GM21528 (cell line): ENCODE measurements at regions not wholly inside any gene's neighbourhood (a gene's known extent, or its start where the extent isn't known, plus 50 kb on each side); places are given as distances from the start of the nearest gene placed in this dataset.
"Not testable (repeated sequence)": the region's sequence is repeated elsewhere in the genome, so short reads cannot be mapped to it uniquely, and the experiment has no call there.

Experiments used
- ATAC-seq: cut with Tn5 transposase; IDR thresholded peaks from one replicate; pipeline ENCODE4 v1.9.1; 2021; ENCODE audit warnings: mild to moderate bottlenecking, moderate library complexity; ENCODE audit not compliant: unreplicated experiment, low FRiP score

DNA sequence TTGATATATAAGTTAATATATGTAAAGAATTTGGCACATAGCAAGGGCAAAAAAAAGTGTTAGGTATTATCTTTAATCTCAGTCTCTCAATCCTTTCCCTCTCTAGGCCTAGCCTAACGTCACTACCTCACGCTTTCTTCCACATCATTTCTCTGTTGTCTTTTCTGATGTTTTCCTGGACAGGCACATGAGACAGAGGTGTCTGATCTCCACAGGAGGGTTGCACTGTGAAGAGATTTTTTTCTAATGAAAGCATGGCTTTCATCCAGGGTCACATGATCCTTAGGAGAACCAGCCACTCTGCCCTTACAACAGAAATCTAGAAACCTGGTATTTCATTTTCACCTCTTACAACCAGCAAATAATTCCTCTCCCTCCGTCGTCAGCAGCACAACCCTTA lies 1268.3 kb downstream of the XPNPEP1 start:
- ATAC-seq = no peak

DNA sequence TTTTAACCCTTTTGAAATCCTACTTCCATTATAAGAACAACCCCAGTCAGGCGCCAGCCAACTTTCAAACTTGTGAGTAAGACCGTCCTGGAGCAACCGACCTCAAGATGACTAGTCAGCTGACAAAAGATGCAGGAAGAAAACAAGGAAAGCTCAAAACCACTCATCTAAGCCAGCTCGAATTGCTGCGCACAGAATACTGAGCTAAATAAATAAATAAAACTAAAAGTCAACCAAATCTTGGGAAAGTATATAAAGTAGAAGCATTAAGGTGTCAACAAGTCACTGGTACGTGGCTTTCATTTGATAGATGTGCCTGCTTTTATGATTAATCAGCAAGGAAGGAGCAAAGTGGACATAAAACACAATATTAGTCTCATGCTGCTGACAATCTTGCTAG lies 1269.8 kb downstream of the XPNPEP1 start:
- ATAC-seq = no peak

DNA sequence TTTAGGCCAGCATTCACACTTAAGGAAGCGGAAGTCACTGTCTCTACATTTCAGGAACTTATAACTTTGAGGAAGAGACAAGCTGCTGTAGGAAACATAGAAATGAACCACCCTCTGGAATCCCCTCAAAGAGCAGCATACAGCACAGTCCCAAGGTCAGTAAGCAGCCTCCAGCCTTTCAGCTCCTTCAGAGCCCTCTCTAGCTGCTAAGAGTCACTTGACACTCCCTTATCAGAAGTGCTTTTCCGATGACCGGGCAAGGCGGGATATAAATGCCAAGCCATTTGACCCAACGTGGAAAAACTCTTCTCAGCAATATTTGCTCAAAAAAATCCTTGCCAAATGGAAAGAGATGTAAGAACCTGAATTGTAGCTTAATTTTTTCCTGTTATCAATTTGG lies 1284.3 kb downstream of the XPNPEP1 start:
- ATAC-seq = no peak

DNA sequence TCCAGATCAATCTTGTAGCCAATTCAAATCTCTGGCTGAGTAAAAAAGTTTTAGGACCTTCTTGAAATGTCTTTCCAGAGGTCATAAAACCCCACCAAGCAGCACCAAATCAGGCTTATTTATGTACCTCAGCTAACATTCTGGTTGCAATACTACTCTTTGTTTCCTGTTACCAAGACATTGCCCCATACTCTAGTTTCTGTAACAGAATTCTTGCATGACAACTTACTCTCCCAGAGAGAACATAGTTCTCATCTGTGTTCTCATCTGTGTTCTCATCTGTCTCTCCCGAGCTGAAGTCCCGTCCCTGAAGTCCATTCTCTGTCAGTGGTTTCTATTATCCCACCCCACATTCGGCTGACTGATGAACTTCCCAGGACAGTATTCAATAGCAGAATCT lies 1285.1 kb downstream of the XPNPEP1 start:
- no peak for ATAC-seq

DNA sequence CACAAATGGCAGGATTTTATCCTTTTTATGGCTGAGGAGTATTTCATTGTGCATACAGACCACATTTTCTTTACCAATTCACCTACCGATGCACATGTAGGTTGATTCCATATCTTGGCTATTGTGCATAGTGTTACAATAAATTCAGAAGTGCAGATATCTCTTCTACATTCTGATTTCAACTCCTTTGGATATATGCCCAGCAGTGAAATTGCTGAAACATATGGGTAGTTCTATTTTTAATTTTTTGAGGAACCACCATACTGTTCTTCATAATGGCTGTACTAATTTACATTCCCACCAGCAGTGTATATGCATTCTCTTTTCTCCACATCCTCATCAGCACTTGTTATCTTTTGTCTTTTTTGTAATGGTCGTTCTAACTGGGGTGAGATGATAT lies 1290.3 kb downstream of the XPNPEP1 start:
- ATAC-seq = no peak

DNA sequence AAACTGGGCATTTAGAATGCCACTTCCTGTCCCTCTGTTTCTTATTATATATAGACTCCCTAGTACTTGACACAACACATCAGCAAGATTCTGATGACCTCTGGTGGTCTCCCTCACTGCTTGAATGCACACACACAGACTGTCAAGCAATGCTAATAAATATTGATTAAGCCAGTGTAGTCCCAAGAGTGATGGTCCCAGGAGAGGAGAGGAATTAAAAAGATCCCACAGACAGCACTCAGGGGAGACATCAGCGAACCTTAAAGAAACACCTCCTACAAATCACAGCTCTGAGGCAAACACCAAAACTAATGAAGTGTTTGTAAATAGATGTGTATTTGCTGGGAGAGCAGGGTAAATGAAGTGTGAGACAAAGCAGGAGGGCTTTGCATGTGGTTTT lies 1291.2 kb downstream of the XPNPEP1 start:
- peak; percentile 35 for ATAC-seq

DNA sequence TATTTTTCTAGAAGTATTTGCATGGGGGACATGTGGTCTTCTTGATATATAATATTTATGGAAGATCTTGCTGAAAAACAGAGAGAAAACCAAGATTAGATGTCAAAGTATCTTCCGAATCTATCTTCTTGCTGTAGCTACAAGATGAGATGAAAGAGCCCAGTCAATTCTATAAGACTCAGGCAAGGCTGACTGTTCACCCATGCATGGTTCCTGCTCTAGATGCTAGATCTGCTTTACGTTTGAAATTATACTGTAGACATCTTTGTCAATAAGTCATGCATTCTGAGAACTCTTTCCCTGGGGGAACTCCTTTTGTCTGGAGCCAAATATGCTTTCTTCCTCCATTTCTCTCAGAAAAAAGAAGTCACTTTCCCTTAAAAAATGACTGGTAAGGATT lies 1292.0 kb downstream of the XPNPEP1 start:
- ATAC-seq = peak; percentile 79

DNA sequence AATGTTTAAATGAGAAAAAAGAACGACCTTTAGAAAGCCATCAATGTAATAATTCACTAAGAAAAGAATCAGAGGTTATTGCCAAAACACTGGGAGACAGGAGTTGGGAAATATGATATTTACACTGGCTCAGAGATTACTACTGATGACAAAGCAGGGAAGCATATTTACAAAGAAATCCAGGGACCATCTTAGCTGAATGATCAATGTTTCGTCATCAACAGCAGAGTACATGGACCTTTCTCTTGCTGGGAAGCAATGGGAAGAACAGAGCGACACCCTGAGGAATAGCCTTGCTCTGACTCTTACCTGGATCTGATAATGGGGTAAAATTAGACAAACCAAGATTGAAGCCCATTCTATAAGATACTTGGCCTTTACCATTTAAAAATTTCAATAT lies 1293.5 kb downstream of the XPNPEP1 start:
- no peak for ATAC-seq

DNA sequence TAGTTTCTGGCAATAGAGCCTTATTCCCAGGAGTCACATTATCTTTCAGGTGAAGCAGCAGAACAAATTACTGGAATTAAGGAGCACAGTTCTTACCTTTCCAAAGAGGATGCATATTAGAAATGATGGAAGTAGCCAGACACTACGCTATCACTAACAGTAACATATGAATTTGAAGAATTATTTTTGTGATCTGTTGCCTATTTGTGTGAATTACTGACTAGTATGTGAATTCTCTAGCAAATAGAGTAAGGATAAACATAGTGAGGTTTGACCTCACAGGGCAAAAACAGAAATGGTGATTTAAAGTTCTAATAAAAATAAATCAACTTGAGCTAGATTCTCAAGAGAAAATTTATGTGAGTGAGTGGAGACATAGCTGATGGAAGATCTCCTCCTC lies 1299.3 kb downstream of the XPNPEP1 start:
- no peak for ATAC-seq

DNA sequence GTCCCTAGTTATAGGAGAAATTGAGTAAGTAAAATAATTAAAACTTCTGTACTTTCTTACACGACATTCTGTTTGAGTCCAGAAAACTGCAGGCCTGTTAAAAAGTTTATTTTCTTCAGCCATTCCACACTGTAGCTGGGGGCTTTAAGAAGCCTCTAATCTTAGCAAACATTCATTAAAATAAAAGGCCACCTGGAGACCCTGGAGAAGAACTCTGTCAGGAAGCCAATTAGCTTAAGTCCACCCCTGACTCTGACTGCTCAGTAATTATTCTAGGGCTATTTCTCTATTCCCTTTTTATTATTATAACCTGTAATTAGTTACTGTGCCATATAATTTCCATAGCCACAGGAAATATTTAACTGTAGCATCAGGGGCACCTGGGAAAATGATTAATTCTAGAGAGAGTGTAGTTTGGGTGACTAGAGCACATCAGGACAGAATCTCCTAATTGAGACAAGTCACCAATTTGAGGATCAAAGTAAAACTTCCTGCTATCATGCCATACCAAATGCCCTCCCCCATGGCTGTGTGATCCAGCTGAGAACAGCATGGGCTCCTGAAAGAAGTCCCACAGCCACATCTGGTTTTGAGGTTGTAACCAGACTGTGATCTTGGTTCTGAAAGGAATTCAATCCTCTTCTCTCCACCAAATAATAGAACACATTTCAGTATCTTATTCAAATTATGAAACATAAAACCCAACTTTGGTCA lies 1302.3 kb downstream of the XPNPEP1 start:
- no peak for ATAC-seq

DNA sequence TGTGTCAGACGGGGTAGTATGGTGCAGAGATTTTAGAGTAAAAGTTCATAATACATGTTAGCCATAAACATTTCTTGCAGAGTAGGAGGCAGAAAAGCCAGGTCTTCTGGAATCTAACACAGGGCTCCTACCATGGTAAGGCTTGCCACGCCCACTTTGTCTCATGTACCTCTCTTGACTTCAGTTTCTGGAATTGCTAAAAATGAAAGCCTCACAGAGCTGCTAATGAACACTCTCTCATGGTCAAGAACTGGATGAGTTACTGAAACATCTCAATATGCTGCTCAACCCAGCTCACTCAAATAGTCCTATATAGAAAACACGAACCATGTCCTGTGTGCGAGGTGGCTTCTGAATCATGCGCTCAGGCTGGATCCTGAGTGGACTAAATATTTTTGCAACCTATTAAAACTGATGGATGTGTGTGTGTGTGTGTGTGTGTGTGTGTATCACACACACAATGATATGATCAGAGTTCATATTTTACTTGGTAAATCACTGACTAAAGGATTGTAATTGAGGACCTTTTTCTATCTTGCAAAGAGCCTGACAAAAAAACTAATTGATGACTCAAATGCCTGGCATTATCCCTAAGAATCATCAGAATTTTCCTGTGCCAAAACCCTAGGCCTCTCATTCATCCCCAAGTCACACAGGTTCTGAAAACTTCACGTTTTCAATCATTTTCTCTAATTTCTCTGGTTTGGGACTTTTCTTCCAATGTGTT lies 1306.6 kb downstream of the XPNPEP1 start:
- ATAC-seq = no peak

DNA sequence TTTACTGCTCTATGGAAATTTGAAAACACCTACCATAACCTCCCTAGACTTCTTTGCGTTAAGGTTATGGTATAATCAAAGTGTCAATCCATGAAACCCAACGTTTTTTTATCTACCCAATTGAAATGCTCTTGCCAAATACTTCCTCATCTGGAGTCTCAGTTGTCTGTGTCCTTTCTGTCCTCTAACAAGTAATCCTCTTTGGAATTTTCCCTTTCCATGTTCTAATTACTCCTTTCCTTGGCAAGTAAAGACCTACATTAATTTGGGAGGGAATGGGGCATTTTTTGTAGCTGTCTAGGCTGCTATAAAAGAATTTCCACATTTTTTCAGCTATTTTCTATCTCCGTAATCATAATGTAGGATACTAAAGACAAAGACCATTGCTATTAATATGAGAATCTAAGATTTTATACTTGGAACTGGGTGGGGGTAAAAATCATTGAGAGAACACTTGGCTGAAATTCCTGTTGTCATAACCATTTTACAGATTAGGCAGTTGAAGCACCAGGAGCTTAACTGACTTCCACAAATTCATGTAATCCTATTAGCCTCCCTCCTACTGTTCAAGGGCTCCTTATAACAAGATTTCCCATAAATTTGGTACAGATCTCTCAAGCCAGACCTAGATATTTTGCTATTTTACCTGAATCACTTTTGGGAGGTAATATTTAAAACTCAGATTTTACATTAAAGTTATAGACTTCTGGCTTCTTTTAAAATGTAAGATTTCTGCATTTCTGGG lies 1307.6 kb downstream of the XPNPEP1 start:
- ATAC-seq = no peak

DNA sequence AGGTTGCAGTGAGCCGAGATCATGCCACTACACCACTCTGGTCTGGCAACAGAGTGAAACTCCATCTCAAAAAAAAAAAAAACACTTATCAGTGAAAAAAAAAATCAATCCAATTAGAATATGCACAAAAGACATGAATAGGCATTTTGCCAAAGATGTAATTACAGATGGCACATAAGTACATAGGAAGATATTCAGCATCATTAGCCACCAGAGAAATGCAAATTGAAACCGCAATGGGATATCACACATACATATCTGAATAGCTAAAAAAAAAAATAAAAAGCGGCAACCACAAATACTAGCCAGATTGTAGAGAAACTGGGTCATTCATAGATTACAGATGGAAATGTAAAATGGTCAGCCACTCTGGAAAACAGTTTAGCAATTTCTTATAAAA lies 1310.8 kb downstream of the XPNPEP1 start:
- no peak for ATAC-seq

DNA sequence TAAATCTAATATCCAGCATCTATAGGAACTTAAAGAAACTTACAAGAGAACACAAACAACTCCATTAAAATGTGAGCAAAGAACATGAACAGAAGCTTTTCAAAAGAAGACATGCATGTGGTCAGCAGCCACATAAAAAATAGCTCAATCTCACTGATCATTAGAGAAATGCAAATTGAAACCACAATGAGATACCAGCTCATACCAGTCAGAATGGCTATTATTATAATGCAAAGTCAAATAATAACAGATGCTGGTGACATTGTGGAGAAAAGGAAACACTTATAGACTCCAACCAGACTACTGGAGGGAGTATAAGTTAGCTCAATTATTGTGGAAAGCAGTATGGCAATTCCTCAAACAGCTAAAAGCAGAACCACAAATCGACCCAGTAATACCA lies 1314.5 kb downstream of the XPNPEP1 start:
- ATAC-seq = no peak

DNA sequence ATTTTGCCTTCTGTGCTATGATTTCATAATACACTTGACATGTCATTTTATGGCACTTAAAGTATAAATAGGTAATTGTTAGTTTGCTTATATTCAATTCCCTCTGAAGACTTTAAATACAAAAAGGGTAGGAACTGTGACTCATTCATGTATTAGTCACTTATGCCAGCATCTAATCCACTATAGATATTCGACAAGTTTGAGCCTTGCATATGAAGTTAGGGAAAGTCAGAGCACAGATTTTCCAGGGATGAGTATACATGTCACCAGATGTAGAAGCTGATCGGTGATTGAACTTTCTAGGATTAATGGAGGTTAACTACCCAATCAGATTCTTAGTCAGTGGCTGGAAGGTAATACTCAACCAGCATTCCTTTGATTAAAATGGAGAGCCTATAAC lies 1321.5 kb downstream of the XPNPEP1 start:
- ATAC-seq = no peak

DNA sequence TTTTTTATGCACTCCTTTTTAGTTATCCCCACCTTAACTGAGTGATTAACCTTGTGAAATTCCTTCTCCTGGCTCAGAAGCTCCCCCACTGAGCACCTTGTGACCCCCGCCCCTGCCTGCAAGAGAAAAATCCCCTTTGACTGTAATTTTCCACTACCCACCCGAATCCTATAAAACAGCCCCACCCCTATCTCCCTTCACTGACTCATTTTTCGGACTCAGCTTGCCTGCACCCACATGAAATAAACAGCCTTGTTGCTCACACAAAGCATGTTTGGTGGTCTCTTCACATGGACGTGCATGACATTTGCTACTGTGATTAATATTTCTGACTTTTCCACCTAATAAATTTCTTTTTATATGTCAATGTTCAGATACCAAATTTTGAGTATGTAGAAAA lies 1322.8 kb downstream of the XPNPEP1 start:
- not testable (repeated sequence) for ATAC-seq

DNA sequence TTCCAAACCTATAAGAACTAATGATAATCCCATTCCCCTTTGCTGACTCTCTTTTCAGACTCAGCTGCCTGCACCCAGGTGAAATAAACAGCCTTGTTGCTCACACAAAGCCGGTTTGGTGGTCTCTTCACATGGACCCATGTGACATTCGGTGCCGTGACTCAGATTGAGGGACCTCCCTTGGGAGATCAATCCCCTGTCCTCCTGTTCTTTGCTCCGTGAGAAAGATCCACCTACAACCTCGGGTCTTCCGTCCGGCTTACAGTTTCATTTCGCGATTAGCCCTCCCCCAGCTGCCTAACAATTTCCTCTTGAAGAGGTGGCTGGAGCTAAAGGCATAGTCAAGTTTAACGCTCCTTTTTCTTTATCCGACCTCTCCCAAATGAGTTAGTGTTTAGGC lies 1324.0 kb downstream of the XPNPEP1 start:
- ATAC-seq = not testable (repeated sequence)

DNA sequence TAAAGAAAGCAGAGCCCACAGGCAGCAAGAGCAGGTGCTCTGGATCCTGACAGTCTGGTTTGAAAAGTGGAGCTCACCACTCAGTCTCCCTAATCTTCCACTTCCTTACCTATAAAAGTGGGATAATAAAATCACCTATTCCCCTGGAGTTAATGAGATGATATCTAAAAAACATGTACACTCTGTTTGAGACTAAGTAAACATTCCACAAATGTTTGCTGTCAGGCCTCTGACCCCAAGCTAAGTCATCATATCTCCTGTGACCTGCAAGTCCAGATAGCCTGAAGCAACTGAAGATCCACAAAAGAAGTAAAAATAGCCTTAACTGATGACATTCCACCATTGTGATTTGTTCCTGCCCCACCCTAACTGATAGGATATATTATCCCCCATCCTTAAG lies 1324.5 kb downstream of the XPNPEP1 start:
- ATAC-seq = no peak

DNA sequence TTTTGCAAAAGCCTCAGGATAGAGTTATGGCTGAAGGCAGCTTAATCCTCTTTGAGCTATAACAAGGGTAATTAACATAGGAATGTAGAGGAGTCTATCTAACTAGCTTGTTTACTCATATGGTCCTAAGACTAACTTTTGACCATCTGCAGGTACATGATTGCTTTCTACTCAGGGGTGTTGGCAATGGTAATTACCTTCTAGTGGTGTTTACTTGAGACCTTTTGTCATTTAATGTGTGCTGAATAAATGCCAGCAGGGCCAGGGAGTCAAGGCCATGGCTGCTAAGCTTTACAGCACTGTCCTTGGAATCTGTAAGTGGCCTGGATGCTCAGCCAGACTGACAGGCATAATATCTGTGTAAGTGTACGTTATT lies 1325.0 kb downstream of the XPNPEP1 start:
- no peak for ATAC-seq

DNA sequence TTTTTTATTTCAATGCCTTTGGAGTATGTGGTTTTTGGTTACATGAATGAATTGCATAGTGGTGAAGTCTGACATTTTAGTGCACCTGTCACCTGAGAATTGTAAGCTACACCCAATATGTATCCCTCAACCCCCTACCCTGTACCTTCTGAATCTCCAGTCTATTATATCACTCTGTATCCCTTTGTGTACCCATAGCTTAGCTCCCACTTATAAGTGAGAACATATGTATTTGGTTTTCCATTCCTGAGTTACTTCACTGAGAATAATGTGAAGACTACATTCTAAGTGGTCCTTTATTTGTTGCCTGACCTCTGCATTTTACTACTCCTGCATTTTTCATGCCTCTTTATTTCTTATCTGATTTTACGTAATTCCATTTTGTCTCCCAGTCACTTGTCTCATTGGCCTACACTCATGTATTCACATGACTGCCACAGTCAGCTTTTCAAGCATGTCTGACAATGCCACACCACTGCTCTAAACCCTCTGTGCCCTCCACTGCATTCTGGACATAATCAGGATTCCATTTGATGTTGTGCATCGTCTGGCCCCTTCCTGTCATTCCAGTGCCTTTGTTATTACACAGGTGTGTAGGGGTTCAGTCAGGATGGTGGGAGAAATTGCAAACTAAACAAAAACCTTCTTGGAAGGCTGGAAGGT lies 1325.5 kb downstream of the XPNPEP1 start:
- no peak for ATAC-seq

DNA sequence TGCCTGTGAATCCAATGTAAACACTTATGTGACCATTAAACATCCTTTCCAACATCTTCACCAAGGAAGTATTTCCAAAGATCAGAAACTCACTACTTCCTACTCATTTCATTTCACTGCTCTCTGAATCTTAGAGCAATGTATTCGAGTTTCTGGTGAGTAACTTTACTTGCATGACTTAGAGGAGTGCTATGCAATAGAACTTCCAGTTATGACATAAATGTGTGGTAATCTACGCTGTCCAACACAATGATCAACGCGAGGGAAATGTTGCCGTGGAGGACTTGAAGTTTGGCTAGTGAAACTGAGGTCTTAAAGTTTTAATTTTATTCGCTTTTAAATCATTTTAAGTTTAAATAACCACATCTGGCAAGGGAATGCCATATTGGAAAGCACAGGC lies 1326.3 kb downstream of the XPNPEP1 start:
- no peak for ATAC-seq
